ENCODE measurements at regions not wholly inside any gene's neighbourhood (a gene's known extent, or its start where the extent isn't known, plus 50 kb on each side); places are given as distances from the start of the nearest gene placed in this dataset.

DNA sequence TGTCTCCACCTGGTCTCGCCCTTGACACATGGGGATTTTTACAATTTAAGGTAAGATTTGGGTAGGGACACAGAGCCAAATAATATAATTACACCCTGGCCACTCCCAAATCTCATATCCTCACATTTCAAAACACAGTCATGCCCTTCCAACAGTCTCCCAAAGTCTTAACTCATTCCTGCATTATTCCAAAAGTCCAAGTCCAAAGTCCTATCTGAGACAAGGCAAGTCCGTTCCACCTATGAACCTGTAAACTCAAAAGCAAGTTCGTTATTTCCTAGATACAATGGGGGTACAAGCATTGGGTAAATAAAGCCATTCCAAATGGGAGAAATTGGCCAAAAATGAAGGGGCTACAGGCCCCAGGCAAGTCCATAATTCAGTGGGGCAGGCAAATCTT, 380.8 kb downstream of the CXXC4 start:
- no peak overlapping the region for H3T11ph ChIP-seq (ENCODE audit: low read length)
- no peak overlapping the region for H3K23ac ChIP-seq (ENCODE audit: insufficient read length, low read depth, low read length)
- Mint-ChIP-seq H3K27ac (no peak overlapping the region), H3K4me1 (no peaks in the 10 kb centered on the region), H3K9me3 (peaks cover 22 to 23% of the 10 kb centered on the region in 2 experiments), H3K4me3 (no peak overlapping the region), H3K27me3 (ENCODE audit: low read depth) (no peaks in the 10 kb centered on the region; the same call in 1 of the 2 replicates), H3K36me3 (ENCODE audit: insufficient read depth in 1 of 3, low read depth in 3 of 3) (peaks cover 7 to 17% (median 17%) of the 10 kb centered on the region in 3 experiments; a peak in 6 of 7 replicates)
- H3K23me2 ChIP-seq (ENCODE audit: insufficient read length, low read depth, low read length, poor library complexity, severe bottlenecking) = no peaks in the 10 kb centered on the region
- no peaks in the 10 kb centered on the region for H3K27me3 ChIP-seq (ENCODE audit: insufficient read depth, low read length)
- TF ChIP-seq, protein P1, sequence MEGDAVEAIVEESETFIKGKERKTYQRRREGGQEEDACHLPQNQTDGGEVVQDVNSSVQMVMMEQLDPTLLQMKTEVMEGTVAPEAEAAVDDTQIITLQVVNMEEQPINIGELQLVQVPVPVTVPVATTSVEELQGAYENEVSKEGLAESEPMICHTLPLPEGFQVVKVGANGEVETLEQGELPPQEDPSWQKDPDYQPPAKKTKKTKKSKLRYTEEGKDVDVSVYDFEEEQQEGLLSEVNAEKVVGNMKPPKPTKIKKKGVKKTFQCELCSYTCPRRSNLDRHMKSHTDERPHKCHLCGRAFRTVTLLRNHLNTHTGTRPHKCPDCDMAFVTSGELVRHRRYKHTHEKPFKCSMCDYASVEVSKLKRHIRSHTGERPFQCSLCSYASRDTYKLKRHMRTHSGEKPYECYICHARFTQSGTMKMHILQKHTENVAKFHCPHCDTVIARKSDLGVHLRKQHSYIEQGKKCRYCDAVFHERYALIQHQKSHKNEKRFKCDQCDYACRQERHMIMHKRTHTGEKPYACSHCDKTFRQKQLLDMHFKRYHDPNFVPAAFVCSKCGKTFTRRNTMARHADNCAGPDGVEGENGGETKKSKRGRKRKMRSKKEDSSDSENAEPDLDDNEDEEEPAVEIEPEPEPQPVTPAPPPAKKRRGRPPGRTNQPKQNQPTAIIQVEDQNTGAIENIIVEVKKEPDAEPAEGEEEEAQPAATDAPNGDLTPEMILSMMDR (conservative IDR thresholded peaks at IDR 0.05) = no peak
- peaks cover 8% of the 10 kb centered on the region for H3K9me3 ChIP-seq (ENCODE audit: control insufficient read depth, low read depth, low read length)
- H3K27ac ChIP-seq (ENCODE audit: insufficient read length, low read depth, low read length) = no peak overlapping the region
- H3K79me2 ChIP-seq (ENCODE audit: insufficient read depth, low read length) = no peaks in the 10 kb centered on the region
- no peak overlapping the region for H3K4ac ChIP-seq (ENCODE audit: low read depth, low read length)
- H4K8ac ChIP-seq (replicated peaks; ENCODE audit: insufficient read length, low read depth, low read length) = no peak overlapping the region
- H3K4me1 ChIP-seq (ENCODE audit: insufficient read depth, low read length) = no peaks in the 10 kb centered on the region
- no peak overlapping the region for H2AFZ ChIP-seq (ENCODE audit: low read length)
- no peak overlapping the region for H2BK12ac ChIP-seq (ENCODE audit: insufficient read length, low read depth, low read length)
- H2AK5ac ChIP-seq (ENCODE audit: insufficient read length, low read length) = no peak overlapping the region
- H2BK15ac ChIP-seq (ENCODE audit: low read depth, low read length) = no peak overlapping the region
- no peak overlapping the region for H3K14ac ChIP-seq (ENCODE audit: insufficient read depth, low read length)
- H3K9ac ChIP-seq (ENCODE audit: extremely low read depth, insufficient read length, low read length) = no peak overlapping the region
- H3K18ac ChIP-seq (ENCODE audit: insufficient read length, low read depth, low read length) = no peak overlapping the region
- H2BK5ac ChIP-seq (ENCODE audit: insufficient read length, low read length) = no peak overlapping the region
- DNase-seq = no peak
- no peak overlapping the region for H3K4me2 ChIP-seq (ENCODE audit: insufficient read depth, insufficient read length, low read length)
- no peak overlapping the region for H4K91ac ChIP-seq (ENCODE audit: insufficient read length, low read depth, low read length)
- H2BK20ac ChIP-seq (ENCODE audit: low read depth, low read length, poor library complexity, severe bottlenecking) = no peak overlapping the region
- WGBS (ENCODE audit: extremely low coverage, insufficient read length, low lambda C conversion rate) = no CpG with 5 or more reads among the region's 3 CpGs
- H3K79me1 ChIP-seq (ENCODE audit: insufficient read depth, low read depth, low read length, poor library complexity, severe bottlenecking) = no peaks in the 10 kb centered on the region
- no peak overlapping the region for H3K56ac ChIP-seq (ENCODE audit: insufficient read length, low read depth, low read length)
- no peaks in the 10 kb centered on the region for H4K20me1 ChIP-seq (ENCODE audit: control insufficient read depth, insufficient read depth, insufficient read length)
- no peak overlapping the region for H2BK120ac ChIP-seq (ENCODE audit: low read depth, low read length, poor library complexity, severe bottlenecking)
- no peak overlapping the region for H4K5ac ChIP-seq (ENCODE audit: insufficient read length, low read depth, low read length)

Measured in H9 (cell line).